ENCODE measurements at regions not wholly inside any gene's neighbourhood (a gene's known extent, or its start where the extent isn't known, plus 50 kb on each side); places are given as distances from the start of the nearest gene placed in this dataset.

DNA sequence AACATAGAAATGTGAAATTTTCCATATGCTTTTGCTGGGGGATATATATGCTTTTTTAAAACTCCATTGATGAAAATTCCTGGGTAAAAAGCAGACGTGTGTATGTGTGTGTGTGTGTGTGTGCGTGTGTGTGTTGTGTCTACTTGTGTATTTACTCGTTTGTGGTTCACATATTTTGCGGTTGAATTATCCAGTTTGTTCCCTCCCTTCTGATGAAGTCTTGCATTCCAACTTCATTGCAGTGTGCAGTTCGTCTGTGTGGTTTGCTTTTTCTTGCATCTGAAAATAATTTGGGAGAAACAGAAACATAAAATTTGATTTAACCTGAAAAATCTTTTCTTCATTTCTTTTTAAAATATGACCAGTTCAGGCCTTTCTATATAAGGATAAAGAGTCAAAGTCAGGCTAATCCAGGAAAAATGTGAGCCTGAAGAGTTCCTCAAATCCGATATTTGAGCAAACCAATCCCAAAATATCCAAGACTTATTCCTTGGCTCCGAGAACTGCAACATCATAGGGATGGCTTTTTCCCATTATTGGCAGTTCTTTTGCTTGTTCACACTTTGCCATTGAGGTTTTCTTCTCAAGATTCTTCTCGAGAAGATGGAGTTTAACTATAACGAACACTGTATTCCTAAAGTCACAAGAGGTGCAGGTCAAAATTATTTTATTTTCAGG is 202.2 kb upstream of the CCN2 start:
- no peak for DNase-seq (ENCODE audit: low spot score in 2 of 2, unreplicated experiment in 2 of 2)
- peaks cover 5% of the 10 kb centered on the region for H3K9me3 Mint-ChIP-seq
- no peak overlapping the region for H3K27ac Mint-ChIP-seq
- H3K4me3 Mint-ChIP-seq: no peak overlapping the region
- no peaks in the 10 kb centered on the region for H3K27me3 Mint-ChIP-seq (ENCODE audit: low read depth)
- TF ChIP-seq, protein P1, sequence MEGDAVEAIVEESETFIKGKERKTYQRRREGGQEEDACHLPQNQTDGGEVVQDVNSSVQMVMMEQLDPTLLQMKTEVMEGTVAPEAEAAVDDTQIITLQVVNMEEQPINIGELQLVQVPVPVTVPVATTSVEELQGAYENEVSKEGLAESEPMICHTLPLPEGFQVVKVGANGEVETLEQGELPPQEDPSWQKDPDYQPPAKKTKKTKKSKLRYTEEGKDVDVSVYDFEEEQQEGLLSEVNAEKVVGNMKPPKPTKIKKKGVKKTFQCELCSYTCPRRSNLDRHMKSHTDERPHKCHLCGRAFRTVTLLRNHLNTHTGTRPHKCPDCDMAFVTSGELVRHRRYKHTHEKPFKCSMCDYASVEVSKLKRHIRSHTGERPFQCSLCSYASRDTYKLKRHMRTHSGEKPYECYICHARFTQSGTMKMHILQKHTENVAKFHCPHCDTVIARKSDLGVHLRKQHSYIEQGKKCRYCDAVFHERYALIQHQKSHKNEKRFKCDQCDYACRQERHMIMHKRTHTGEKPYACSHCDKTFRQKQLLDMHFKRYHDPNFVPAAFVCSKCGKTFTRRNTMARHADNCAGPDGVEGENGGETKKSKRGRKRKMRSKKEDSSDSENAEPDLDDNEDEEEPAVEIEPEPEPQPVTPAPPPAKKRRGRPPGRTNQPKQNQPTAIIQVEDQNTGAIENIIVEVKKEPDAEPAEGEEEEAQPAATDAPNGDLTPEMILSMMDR (IDR thresholded peaks at IDR 0.05; ENCODE audit: unreplicated experiment): no peak
- no peaks in the 10 kb centered on the region for H3K36me3 Mint-ChIP-seq
- H3K4me1 Mint-ChIP-seq: no peaks in the 10 kb centered on the region

DNA sequence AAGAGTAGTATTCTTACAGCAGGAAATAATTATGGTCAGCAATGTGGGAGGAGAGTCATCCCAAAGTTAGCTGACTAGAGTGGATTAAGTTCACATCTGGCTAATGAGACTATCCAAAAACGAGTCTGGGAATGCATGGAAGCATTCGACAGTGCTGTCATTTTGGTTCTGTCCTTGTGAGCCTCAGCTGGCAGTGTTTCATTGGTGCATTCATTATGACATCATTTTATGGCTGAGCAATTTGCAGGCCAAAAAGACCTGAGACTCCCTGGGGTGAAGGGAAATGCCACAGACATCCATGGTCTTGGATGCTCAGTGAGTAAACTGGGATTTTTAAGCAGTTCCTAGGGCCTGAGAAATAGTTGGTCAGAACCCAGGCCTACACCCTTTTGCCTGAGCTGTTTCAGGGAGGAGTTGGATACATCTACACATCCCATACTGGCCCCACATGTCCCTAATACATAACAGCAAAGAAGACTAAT is 196.4 kb upstream of the CCN2 start:
- no peaks in the 10 kb centered on the region for H3K36me3 Mint-ChIP-seq
- peaks cover 4% of the 10 kb centered on the region for H3K4me1 Mint-ChIP-seq
- no peak overlapping the region for H3K27ac Mint-ChIP-seq
- H3K9me3 Mint-ChIP-seq: peaks cover 8% of the 10 kb centered on the region
- no peak overlapping the region for H3K4me3 Mint-ChIP-seq
- no peaks in the 10 kb centered on the region for H3K27me3 Mint-ChIP-seq (ENCODE audit: low read depth)
- TF ChIP-seq, protein P1 (IDR thresholded peaks at IDR 0.05; ENCODE audit: unreplicated experiment): no peak
- no peak for DNase-seq (ENCODE audit: low spot score in 2 of 2, unreplicated experiment in 2 of 2)

DNA sequence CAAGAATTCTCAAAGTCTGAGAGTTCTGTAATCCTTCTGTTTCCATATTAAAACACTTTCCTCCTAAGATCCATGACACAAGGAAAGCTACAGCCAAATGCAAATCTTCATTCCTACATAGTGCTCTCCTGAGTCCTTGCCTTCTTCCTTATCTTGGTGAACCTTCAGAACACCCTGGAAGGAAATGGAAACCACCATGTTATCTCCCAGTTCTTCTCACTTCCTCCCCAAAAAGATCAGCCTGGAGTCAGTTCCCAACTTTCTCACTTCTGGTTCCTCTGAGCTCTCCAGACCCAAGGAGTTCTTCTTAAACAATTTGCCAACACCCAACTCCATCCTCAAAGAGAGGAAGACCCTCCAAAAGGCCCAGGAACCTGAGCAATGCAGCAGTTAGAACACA is 193.3 kb upstream of the CCN2 start:
- Mint-ChIP-seq H3K4me1 (peaks cover 4% of the 10 kb centered on the region), H3K27me3 (ENCODE audit: low read depth) (no peaks in the 10 kb centered on the region), H3K27ac (no peak overlapping the region), H3K36me3 (no peaks in the 10 kb centered on the region), H3K4me3 (no peak overlapping the region), H3K9me3 (peaks cover 3% of the 10 kb centered on the region)
- DNase-seq (ENCODE audit: low spot score in 2 of 2, unreplicated experiment in 2 of 2): no peak
- TF ChIP-seq, protein P1 (IDR thresholded peaks at IDR 0.05; ENCODE audit: unreplicated experiment): no peak

DNA sequence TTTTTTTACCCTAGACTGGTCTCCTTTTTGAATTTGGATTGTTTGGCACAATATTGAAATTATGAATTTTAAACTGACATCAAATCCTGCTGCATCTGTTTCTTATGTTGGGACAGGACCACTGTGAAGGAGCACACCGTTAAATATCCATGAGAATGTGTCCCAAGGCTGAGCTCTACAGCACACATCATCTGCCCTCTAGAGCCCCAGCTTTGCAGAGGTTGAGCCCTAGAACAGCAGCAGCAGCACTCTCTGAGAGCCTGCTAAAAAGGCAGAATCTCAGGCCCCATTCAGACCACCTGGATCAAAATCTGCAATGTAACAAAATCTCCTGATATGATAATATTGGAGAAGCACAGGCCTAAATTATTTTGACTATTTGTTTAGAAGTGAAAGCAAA is 192.1 kb upstream of the CCN2 start:
- Mint-ChIP-seq H3K36me3 (no peaks in the 10 kb centered on the region), H3K4me1 (peaks cover 4% of the 10 kb centered on the region), H3K4me3 (no peak overlapping the region), H3K27me3 (ENCODE audit: low read depth) (no peaks in the 10 kb centered on the region), H3K9me3 (peaks cover 3% of the 10 kb centered on the region), H3K27ac (no peak overlapping the region)
- DNase-seq (ENCODE audit: low spot score in 2 of 2, unreplicated experiment in 2 of 2): no peak
- TF ChIP-seq, protein P1 (IDR thresholded peaks at IDR 0.05; ENCODE audit: unreplicated experiment): no peak

DNA sequence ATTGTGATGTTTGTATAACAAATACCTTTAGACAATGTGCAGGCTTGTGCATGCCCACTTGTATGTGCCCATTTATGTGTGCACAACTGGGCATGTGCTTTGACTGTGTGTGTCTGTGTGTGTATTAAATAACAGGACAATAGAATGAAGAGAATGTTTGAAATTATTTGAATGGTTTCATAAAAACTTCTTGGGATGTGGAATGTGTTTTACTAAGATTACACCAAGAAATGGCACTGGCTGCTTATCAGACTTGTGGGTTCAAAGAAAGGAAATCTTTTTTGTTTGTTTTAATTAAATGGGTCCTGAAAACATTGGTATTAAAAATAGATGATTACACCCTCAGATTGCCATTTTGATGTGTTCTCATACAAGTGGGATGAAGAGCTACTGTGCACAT is 191.6 kb upstream of the CCN2 start:
- no peaks in the 10 kb centered on the region for H3K36me3 Mint-ChIP-seq
- H3K4me3 Mint-ChIP-seq: no peak overlapping the region
- H3K27me3 Mint-ChIP-seq (ENCODE audit: low read depth): no peaks in the 10 kb centered on the region
- no peak overlapping the region for H3K27ac Mint-ChIP-seq
- peaks cover 4% of the 10 kb centered on the region for H3K4me1 Mint-ChIP-seq
- TF ChIP-seq, protein P1 (IDR thresholded peaks at IDR 0.05; ENCODE audit: unreplicated experiment): no peak
- DNase-seq (ENCODE audit: low spot score in 2 of 2, unreplicated experiment in 2 of 2): no peak
- peaks cover 3% of the 10 kb centered on the region for H3K9me3 Mint-ChIP-seq
